K562 (cell line): ENCODE measurements at regions not wholly inside any gene's neighbourhood (a gene's known extent, or its start where the extent isn't known, plus 50 kb on each side); places are given as distances from the start of the nearest gene placed in this dataset.

Experiments used
- ATAC-seq: fragments of 200-7000 bp; cut with Tn5 transposase; 3 replicates; pipeline ENCODE4 v1.9.1; 2020; ENCODE audit warnings: moderate library complexity
- BruUV-seq: library from RNA; stranded (reverse); fragments of 400-500 nt; replicated peaks from 2 replicates; lab custom pipeline; 2021; lab: Mats Ljungman, UMichigan
- CTCF ChIA-PET: fragments of 300-600 bp; formaldehyde crosslinking; extraction: SDS; loops from one replicate; lab custom pipeline; 2021; ENCODE audit warnings: low intra/inter-chr PET ratio; lab: Yijun Ruan, JAX
- POLR2A ChIA-PET: fragments of 300-600, 350-650 bp; sonication (Branson Sonifier 250); formaldehyde crosslinking; extraction: SDS; loops from one replicate; lab custom pipeline; 2021; ENCODE audit warnings: antibody characterized with exemption, inconsistent platforms; lab: Yijun Ruan, JAX
- DNase-seq, 4 experiments: peaks; one replicate each; pipeline versions ENCODE4 v3.0.0 to v3.0.0-alpha.2; 2011 to 2018; ENCODE audit warnings: low spot score in 3 of 4, mixed read lengths in 3 of 4; ENCODE audit errors: extremely low read depth in 1 of 4
- FAIRE-seq: peaks from 2 replicates; lab custom pipeline; 2011; peaks lifted over from hg19 to GRCh38; lab: Jason Lieb, UNC
- H2AFZ ChIP-seq: 2 replicates; pipeline ENCODE4 v1.6.0; 2011; ENCODE audit warnings: low read depth, low read length, control low read depth, inconsistent platforms
- H3K27ac ChIP-seq: fragments of 200-600 bp; 3 replicates; pipeline ENCODE4 v1.8.0; 2011; ENCODE audit warnings: low read depth, mild to moderate bottlenecking, control low read depth, inconsistent platforms, low read length, moderate library complexity, mixed read lengths; ENCODE audit errors: extremely low read depth
- H3K27me3 ChIP-seq, 2 experiments: fragments of 300-600 bp in 1 of 2; 2 replicates in 1 of 2; 3 replicates in 1 of 2; pipeline versions ENCODE4 v1.6.0 to v1.8.0; 2011; ENCODE audit warnings: inconsistent platforms in 2 of 2, low read length in 2 of 2, mild to moderate bottlenecking in 1 of 2, mixed read lengths in 1 of 2, moderate library complexity in 1 of 2; ENCODE audit not compliant: control insufficient read depth in 2 of 2, insufficient read depth in 2 of 2
- H3K36me3 ChIP-seq: fragments of 300-600 bp; 3 replicates; pipeline ENCODE4 v1.8.0; 2011; ENCODE audit warnings: mild to moderate bottlenecking, low read length, inconsistent platforms; ENCODE audit not compliant: control insufficient read depth, insufficient read depth
- H3K4me1 ChIP-seq, 2 experiments: fragments of 200-600 bp in 1 of 2; replicated peaks in 1 of 2; 2 replicates in 1 of 2; 3 replicates in 1 of 2; pipeline versions ENCODE4 v1.5.1 to v1.8.0; 2011; ENCODE audit warnings: inconsistent platforms in 2 of 2, low read length in 2 of 2, mild to moderate bottlenecking in 1 of 2, mixed read lengths in 1 of 2, moderate library complexity in 1 of 2; ENCODE audit not compliant: control insufficient read depth in 2 of 2, insufficient read depth in 2 of 2
- H3K4me2 ChIP-seq: 2 replicates; pipeline ENCODE4 v1.6.1; 2011; ENCODE audit warnings: low read length, control low read depth, inconsistent platforms, mixed read lengths; ENCODE audit not compliant: insufficient read depth
- H3K4me3 ChIP-seq: fragments of 200-600 bp; sonication (generic), shearing (Covaris generic); 2 replicates; pipeline ENCODE4 v1.5.1; 2016; ENCODE audit warnings: control low read depth, inconsistent platforms
- H3K79me2 ChIP-seq: fragments of 200-600 bp; 3 replicates; pipeline ENCODE4 v1.8.0; 2011; ENCODE audit warnings: low read length, inconsistent platforms; ENCODE audit not compliant: control insufficient read depth, insufficient read depth
- H3K9ac ChIP-seq, 2 experiments: 2 replicates each; pipeline versions ENCODE4 v1.6.0 to v1.6.1; 2011; ENCODE audit warnings: low read depth in 2 of 2, low read length in 2 of 2, control low read depth in 1 of 2, inconsistent platforms in 1 of 2, mild to moderate bottlenecking in 1 of 2, mixed read lengths in 1 of 2; ENCODE audit not compliant: insufficient read depth in 1 of 2
- H3K9me1 ChIP-seq: one replicate; pipeline ENCODE4 v1.6.0; 2011; ENCODE audit warnings: inconsistent platforms, mild to moderate bottlenecking, low read length, moderate library complexity; ENCODE audit not compliant: control insufficient read depth, insufficient read depth
- H3K9me3 ChIP-seq: replicated peaks from 2 replicates; pipeline ENCODE4 v1.5.1; 2011; ENCODE audit warnings: low read depth, low read length, inconsistent platforms; ENCODE audit not compliant: control insufficient read depth, insufficient read depth
- H4K20me1 ChIP-seq: replicated peaks from 2 replicates; pipeline ENCODE4 v1.6.1; 2011; ENCODE audit warnings: low read length, inconsistent platforms, mixed read lengths; ENCODE audit not compliant: control insufficient read depth, insufficient read depth
- ARHGAP35 ChIP-seq: fragments of 450-650 bp; IDR thresholded peaks from 2 replicates; pipeline ENCODE4 v1.6.1; 2018; ENCODE audit not compliant: partially characterized antibody
- ARID2 ChIP-seq: fragments of 450-650 bp; IDR thresholded peaks from 2 replicates; pipeline ENCODE4 v1.6.1; 2017; ENCODE audit warnings: antibody characterized with exemption, mild to moderate bottlenecking
- ATF7 ChIP-seq: fragments of 450-650 bp; IDR thresholded peaks from 2 replicates; pipeline ENCODE4 v1.7.1; 2014; ENCODE audit warnings: mild to moderate bottlenecking, moderate library complexity
- CHD4 ChIP-seq: fragments of 200-600 bp; sonication (generic); IDR thresholded peaks from 3 replicates; pipeline ENCODE4 v1.6.1; 2012; ENCODE audit warnings: low read depth, mild to moderate bottlenecking, mixed read lengths, low read length, inconsistent platforms; ENCODE audit not compliant: insufficient read depth, insufficient replicate concordance, poor library complexity, severe bottlenecking
- DNMT1 ChIP-seq: fragments of 450-650 bp; IDR thresholded peaks from 2 replicates; pipeline ENCODE4 v1.6.1; 2016; ENCODE audit warnings: antibody characterized with exemption, mild to moderate bottlenecking
- ERF ChIP-seq: fragments of 450-650 bp; formaldehyde crosslinking; IDR thresholded peaks from 2 replicates; pipeline ENCODE4 v1.4.0; 2020; ENCODE audit warnings: mild to moderate bottlenecking, mixed read lengths
- HOMEZ ChIP-seq: fragments of 250-450 bp; sonication (Bioruptor Pico); IDR thresholded peaks from 2 replicates; pipeline ENCODE4 v1.4.0; 2020; ENCODE audit warnings: mild to moderate bottlenecking, moderate library complexity
- PYGO2 ChIP-seq: fragments of 450-650 bp; IDR thresholded peaks from 2 replicates; pipeline ENCODE4 v1.6.1; 2016; ENCODE audit warnings: mild to moderate bottlenecking, missing genetic modification characterization, moderate library complexity, missing compliant biosample characterization
- XRCC5 ChIP-seq: fragments of 200-400 bp; formaldehyde crosslinking; IDR thresholded peaks from 2 replicates; pipeline ENCODE4 v1.6.1; 2017; ENCODE audit warnings: low read depth, mild to moderate bottlenecking, low read length
- YY1 ChIP-seq, 3 experiments: IDR thresholded peaks; 2 replicates each; pipeline ENCODE4 v1.6.1; 2011; ENCODE audit warnings: low read length in 2 of 3, mild to moderate bottlenecking in 2 of 3, moderate library complexity in 2 of 3, borderline replicate concordance in 1 of 3, control low read depth in 1 of 3, low read depth in 1 of 3; ENCODE audit not compliant: insufficient read depth in 3 of 3, insufficient replicate concordance in 2 of 3, control insufficient read depth in 1 of 3, insufficient read length in 1 of 3; ENCODE audit errors: extremely low read depth in 1 of 3
- ZBTB11 ChIP-seq, 3 experiments: fragments of 200-800 bp in 1 of 3; fragments of 250-450 bp in 1 of 3; fragments of 450-650 bp in 1 of 3; sonication (Bioruptor Pico) in 1 of 3; sonication (Bioruptor generic) in 1 of 3; formaldehyde crosslinking in 1 of 3; IDR thresholded peaks; 2 replicates each; pipeline versions ENCODE4 v1.6.1 to v1.8.0; 2016 to 2022; ENCODE audit warnings: mild to moderate bottlenecking in 2 of 3, missing genetic modification characterization in 2 of 3, missing compliant biosample characterization in 1 of 3, moderate library complexity in 1 of 3
- ZBTB49 ChIP-seq: sonication (generic); formaldehyde crosslinking; IDR thresholded peaks from 2 replicates; pipeline ENCODE4 v1.8.0; 2022; ENCODE audit warnings: missing genetic modification reagents, mild to moderate bottlenecking, borderline replicate concordance
- ZNF23 ChIP-seq: fragments of 250-450 bp; sonication (Bioruptor Pico); IDR thresholded peaks from 2 replicates; pipeline ENCODE4 v1.4.0; 2020; ENCODE audit warnings: mild to moderate bottlenecking
- ZNF232 ChIP-seq: sonication (generic); formaldehyde crosslinking; IDR thresholded peaks from 2 replicates; pipeline ENCODE4 v1.8.0; 2022; ENCODE audit warnings: mild to moderate bottlenecking, missing genetic modification reagents
- ZSCAN32 ChIP-seq: fragments of 450-650 bp; formaldehyde crosslinking; IDR thresholded peaks from 2 replicates; pipeline ENCODE4 v1.4.0; 2020; ENCODE audit warnings: mild to moderate bottlenecking, moderate library complexity
- WGBS: fragments of 100-300 bp; shearing (Covaris generic); methylation state at CpG from one replicate; pipeline ENCODE4 v1.1.6; 2016; ENCODE audit warnings: low coverage, mixed read lengths; ENCODE audit not compliant: insufficient coverage; ENCODE audit errors: missing lambda C conversion rate; 5-methylcytosine and 5-hydroxymethylcytosine counted together
- in situ Hi-C: fragments of 300-500 bp; cut with MboI; formaldehyde crosslinking; loops from 4 replicates; pipeline ENCODE4 v1.15.0; 2018; ENCODE audit warnings: inconsistent platforms, mixed read lengths
- intact Hi-C: fragments of 100-400 bp; cut with micrococcal nuclease; formaldehyde crosslinking; loops from 2 replicates; pipeline ENCODE4 v1.14.2; 2022

- CTCF ChIA-PET, result no interaction called here
- WGBS, result 2% methylated on average over 2 of the region's 2 CpGs
- intact Hi-C loops (no loop called here), in situ Hi-C loops (no loop called here)
- DNase-seq (no peak), FAIRE-seq (no peak), ATAC-seq (no peak)
- H3K36me3 ChIP-seq, result no peaks in the 10 kb centered on the region
- H3K9me1 ChIP-seq, result no peaks in the 10 kb centered on the region
- no peak overlapping the region for H3K27ac ChIP-seq
- peaks cover 18% of the 10 kb centered on the region for H4K20me1 ChIP-seq
- H2AFZ ChIP-seq, result no peak overlapping the region
- H3K9ac ChIP-seq, result no peak overlapping the region
- POLR2A ChIA-PET, result interaction anchor here (1.5 kb wide), 1 partner anchor 17 kb away, joined by 3 read pairs; no protein-coding TSS in a partner anchor
- H3K4me1 ChIP-seq, result 0 out of 5 replicates have a peak, but pooled peaks cover 0 to 4% of the 10 kb centered on the region in 2 experiments
- no peak overlapping the region for H3K4me2 ChIP-seq
- no peak overlapping the region for H3K4me3 ChIP-seq
- no TSS peak for BruUV-seq
- no peaks in the 10 kb centered on the region for H3K79me2 ChIP-seq
- no peaks in the 10 kb centered on the region for H3K9me3 ChIP-seq
- H3K27me3 ChIP-seq, result peaks cover 64 to 75% of the 10 kb centered on the region in 2 experiments
- TF ChIP-seq ARID2 (no peak), PYGO2 (tag) (no peak), XRCC5 (no peak), ZBTB11 (CRISPR knock-in tag; IDR thresholded peaks at IDR 0.05) (no peak), ZNF232 (CRISPR knock-in tag) (no peak), ZSCAN32 (no peak), ATF7 (no peak), CHD4 (no peak), YY1 (IDR thresholded peaks at IDR 0.05; ENCODE audit: borderline replicate concordance in 1 of 3, control insufficient read depth in 1 of 3, extremely low read depth in 1 of 3, insufficient read depth in 3 of 3, insufficient read length in 1 of 3, insufficient replicate concordance in 2 of 3, low read depth in 1 of 3, low read length in 2 of 3) (no peak), DNMT1 (no peak), ZNF23 (CRISPR knock-in tag) (no peak), ARHGAP35 (no peak), HOMEZ (CRISPR knock-in tag) (no peak), ERF (no peak), ZBTB49 (CRISPR knock-in tag) (no peak)
Observed at GRCh38 chr6:167756597-167756996, 70.1 kb upstream of the AFDN start.
